DOHH2 (cell line): ENCODE measurements at regions not wholly inside any gene's neighbourhood (a gene's known extent, or its start where the extent isn't known, plus 50 kb on each side); places are given as distances from the start of the nearest gene placed in this dataset.

ENCODE experiments used
- H3F3A ChIP-seq: fragments of 200-600 bp; sonication (generic), shearing (Covaris generic); 2 replicates; pipeline ENCODE4 v1.6.0; 2016; ENCODE audit warnings: antibody characterized with exemption, mild to moderate bottlenecking; ENCODE audit not compliant: control insufficient read depth, insufficient read depth
- H3K27ac ChIP-seq: fragments of 200-600 bp; sonication (generic); 2 replicates; pipeline ENCODE4 v1.5.1; 2014; ENCODE audit warnings: low read depth, mild to moderate bottlenecking, low read length, moderate library complexity
- H3K27me3 ChIP-seq: fragments of 200-600 bp; sonication (generic); 2 replicates; pipeline ENCODE4 v1.6.1; 2014; ENCODE audit warnings: mild to moderate bottlenecking, low read length, mixed read lengths; ENCODE audit not compliant: control insufficient read depth
- H3K36me3 ChIP-seq: fragments of 200-600 bp; sonication (generic); 2 replicates; pipeline ENCODE4 v1.6.1; 2014; ENCODE audit warnings: mild to moderate bottlenecking, low read length, moderate library complexity, mixed read lengths; ENCODE audit not compliant: control insufficient read depth
- H3K4me1 ChIP-seq: fragments of 200-600 bp; sonication (generic); 2 replicates; pipeline ENCODE4 v1.6.1; 2014; ENCODE audit warnings: mild to moderate bottlenecking, low read length, mixed read lengths; ENCODE audit not compliant: control insufficient read depth
- H3K4me2 ChIP-seq: fragments of 200-600 bp; sonication (generic); 2 replicates; pipeline ENCODE4 v1.6.0; 2014; ENCODE audit warnings: mild to moderate bottlenecking, low read length, moderate library complexity
- H3K4me3 ChIP-seq: fragments of 200-600 bp; sonication (generic); 2 replicates; pipeline ENCODE4 v1.5.1; 2014; ENCODE audit warnings: mild to moderate bottlenecking, low read length, mixed read lengths
- H3K79me2 ChIP-seq: fragments of 200-600 bp; sonication (generic); 2 replicates; pipeline ENCODE4 v1.6.1; 2014; ENCODE audit warnings: mild to moderate bottlenecking, low read length, mixed read lengths; ENCODE audit not compliant: control insufficient read depth
- H3K9me2 ChIP-seq: fragments of 200-600 bp; sonication (generic); replicated peaks from 2 replicates; pipeline ENCODE4 v1.6.1; 2014; ENCODE audit warnings: mild to moderate bottlenecking, low read length, mixed read lengths; ENCODE audit not compliant: control insufficient read depth
- H3K9me3 ChIP-seq: fragments of 200-600 bp; sonication (generic); 2 replicates; pipeline ENCODE4 v1.6.1; 2014; ENCODE audit warnings: antibody characterized with exemption, low read length, mixed read lengths; ENCODE audit not compliant: control insufficient read depth, insufficient read depth
- H4K20me1 ChIP-seq: fragments of 200-600 bp; sonication (generic); 2 replicates; pipeline ENCODE4 v1.6.0; 2014; ENCODE audit warnings: low read depth, mild to moderate bottlenecking, antibody characterized with exemption, low read length, moderate library complexity; ENCODE audit not compliant: control insufficient read depth, insufficient read depth
- CTCF ChIP-seq: fragments of 200-600 bp; sonication (generic); IDR thresholded peaks from one replicate; pipeline ENCODE4 v1.5.1; 2014; ENCODE audit warnings: antibody characterized with exemption, mild to moderate bottlenecking, low read depth, low read length; ENCODE audit not compliant: poor library complexity, severe bottlenecking
- EZH2phosphoT487 ChIP-seq: fragments of 200-600 bp; sonication (generic); IDR thresholded peaks from 2 replicates; pipeline ENCODE4 v1.6.1; 2017; ENCODE audit warnings: borderline replicate concordance, mild to moderate bottlenecking, antibody characterized with exemption, low read length, moderate library complexity, mixed read lengths

- no peak overlapping the region for H3K4me2 ChIP-seq
These were observed 500.1 kb upstream of the FAM47C start for GRCh38 chrX:36508042-36508441.

GRCh38 chrX:36510736-36511135, 497.4 kb upstream of the FAM47C start:
- no peaks in the 10 kb centered on the region for H3F3A ChIP-seq
- TF ChIP-seq CTCF (no peak), EZH2phosphoT487 (no peak)
- no peaks in the 10 kb centered on the region for H3K36me3 ChIP-seq

More at GRCh38 chrX:36508042-36508441, 500.1 kb upstream of the FAM47C start:
- Histone ChIP-seq H3K27me3 (no peaks in the 10 kb centered on the region), H3K9me2 (no peaks in the 10 kb centered on the region), H4K20me1 (no peaks in the 10 kb centered on the region), H3K4me1 (no peaks in the 10 kb centered on the region), H3K36me3 (no peaks in the 10 kb centered on the region), H3K79me2 (no peaks in the 10 kb centered on the region), H3K4me3 (no peak overlapping the region), H3K27ac (no peak overlapping the region), H3F3A (no peaks in the 10 kb centered on the region), H3K9me3 (no peaks in the 10 kb centered on the region; the same call in 1 of the 2 replicates)
- TF ChIP-seq CTCF (no peak), EZH2phosphoT487 (no peak)

GRCh38 chrX:36528661-36529060, 479.5 kb upstream of the FAM47C start:
- no peaks in the 10 kb centered on the region for H3F3A ChIP-seq
- H3K36me3 ChIP-seq = no peaks in the 10 kb centered on the region
- no peaks in the 10 kb centered on the region for H3K4me1 ChIP-seq
- H3K4me3 ChIP-seq = no peak overlapping the region
- H3K9me3 ChIP-seq = no peaks in the 10 kb centered on the region
- H3K27me3 ChIP-seq = no peaks in the 10 kb centered on the region
- H3K9me2 ChIP-seq = no peaks in the 10 kb centered on the region
- H3K27ac ChIP-seq = no peak overlapping the region
- no peak overlapping the region for H3K4me2 ChIP-seq
- H4K20me1 ChIP-seq = no peaks in the 10 kb centered on the region
- H3K79me2 ChIP-seq = no peaks in the 10 kb centered on the region
- TF ChIP-seq CTCF (no peak), EZH2phosphoT487 (no peak)

More at GRCh38 chrX:36510736-36511135, 497.4 kb upstream of the FAM47C start:
- Histone ChIP-seq H3K4me3 (no peak overlapping the region), H3K9me3 (no peaks in the 10 kb centered on the region; the same call in 1 of the 2 replicates), H3K27me3 (no peaks in the 10 kb centered on the region), H3K4me2 (no peak overlapping the region), H3K9me2 (no peaks in the 10 kb centered on the region), H3K4me1 (no peaks in the 10 kb centered on the region), H3K79me2 (no peaks in the 10 kb centered on the region), H4K20me1 (no peaks in the 10 kb centered on the region), H3K27ac (no peak overlapping the region)
